IPS DF 6.9 (cell line): ENCODE measurements at regions not wholly inside any gene's neighbourhood (a gene's known extent, or its start where the extent isn't known, plus 50 kb on each side); places are given as distances from the start of the nearest gene placed in this dataset.

ENCODE experiments used
- DNase-seq: peaks from one replicate; pipeline ENCODE4 v3.0.0-alpha.2; 2013; ENCODE audit warnings: low read depth, low spot score
- H3K27ac ChIP-seq: one replicate; pipeline ENCODE4 v1.5.1; 2013; ENCODE audit warnings: low read length, control low read depth
- H3K27me3 ChIP-seq: 2 replicates; pipeline ENCODE4 v1.6.1; 2013; ENCODE audit warnings: mild to moderate bottlenecking, low read length; ENCODE audit not compliant: control insufficient read depth, insufficient read depth
- H3K36me3 ChIP-seq: 2 replicates; pipeline ENCODE4 v1.6.1; 2013; ENCODE audit warnings: low read length; ENCODE audit not compliant: control insufficient read depth, insufficient read depth
- H3K4me1 ChIP-seq: 2 replicates; pipeline ENCODE4 v1.6.1; 2013; ENCODE audit warnings: low read length; ENCODE audit not compliant: control insufficient read depth, insufficient read depth
- H3K4me3 ChIP-seq: 2 replicates; pipeline ENCODE4 v1.5.1; 2013; ENCODE audit warnings: mild to moderate bottlenecking, low read length
- H3K9me3 ChIP-seq: 2 replicates; pipeline ENCODE4 v1.6.1; 2013; ENCODE audit warnings: low read length, inconsistent platforms; ENCODE audit not compliant: control insufficient read depth, insufficient read depth
- WGBS: extraction: QIAGEN DNeasy Blood & Tissue Kit; methylation state at CpG from one replicate; pipeline ENCODE4 v1.1.7; 2013; ENCODE audit warnings: mixed read lengths, missing lambda C conversion rate; ENCODE audit not compliant: insufficient read length, insufficient coverage; 5-methylcytosine and 5-hydroxymethylcytosine counted together

DNA sequence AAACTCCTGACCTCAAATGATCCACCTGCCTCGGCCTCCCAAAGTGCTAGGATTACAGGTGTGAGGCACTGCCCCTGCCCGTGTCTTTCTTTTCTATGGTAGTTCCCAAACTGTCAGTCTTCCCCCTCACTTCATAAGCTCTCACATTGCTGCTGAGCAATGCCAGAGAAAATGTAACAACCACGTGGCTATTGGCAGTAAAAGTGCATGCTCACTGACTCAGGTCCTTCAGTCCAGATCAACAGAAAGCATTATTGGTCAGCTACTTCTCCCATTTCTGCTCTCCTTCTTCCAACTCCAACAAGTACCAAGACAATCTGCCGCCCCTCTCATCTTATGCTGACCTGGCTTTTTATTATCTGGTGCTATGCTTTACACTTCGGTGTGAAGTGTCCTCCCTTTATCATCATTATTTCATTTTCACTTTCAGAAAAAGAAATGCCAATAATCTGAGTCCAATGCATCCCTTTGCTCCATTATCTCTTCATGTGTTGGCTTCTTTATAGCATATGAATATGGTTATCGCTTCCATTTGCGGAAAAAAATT is 133.8 kb upstream of the UGT8 start:
- H3K27me3 ChIP-seq = no peaks in the 10 kb centered on the region
- no peak overlapping the region for H3K4me3 ChIP-seq
- H3K27ac ChIP-seq = no peak overlapping the region
- no peaks in the 10 kb centered on the region for H3K36me3 ChIP-seq
- WGBS = no CpG with 5 or more reads among the region's 7 CpGs
- no peaks in the 10 kb centered on the region for H3K4me1 ChIP-seq
- no peak for DNase-seq
- H3K9me3 ChIP-seq = no peaks in the 10 kb centered on the region

DNA sequence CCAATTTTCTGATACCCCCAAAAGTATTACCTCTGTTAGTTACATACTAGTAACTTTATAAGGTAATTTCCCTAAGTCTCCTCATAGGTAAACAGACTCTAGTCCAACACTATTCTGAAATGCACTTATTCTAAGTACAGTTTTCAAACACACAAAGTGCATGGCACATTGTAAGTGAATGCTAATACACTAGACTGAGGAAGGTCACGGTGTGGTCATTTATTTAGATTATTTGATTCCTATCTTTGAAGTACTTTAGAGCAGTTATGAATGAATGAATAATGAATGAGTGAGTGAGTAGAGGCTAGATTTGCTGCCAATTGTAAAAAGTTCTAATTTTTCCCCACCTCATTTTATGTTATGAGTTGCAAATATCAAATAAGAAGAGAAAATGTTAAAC is 132.8 kb upstream of the UGT8 start:
- H3K4me1 ChIP-seq = no peaks in the 10 kb centered on the region
- no peaks in the 10 kb centered on the region for H3K27me3 ChIP-seq
- no peaks in the 10 kb centered on the region for H3K36me3 ChIP-seq
- no peak for DNase-seq
- no peak overlapping the region for H3K4me3 ChIP-seq
- WGBS = no CpG with 5 or more reads among the region's 1 CpG
- no peaks in the 10 kb centered on the region for H3K9me3 ChIP-seq
- H3K27ac ChIP-seq = no peak overlapping the region

DNA sequence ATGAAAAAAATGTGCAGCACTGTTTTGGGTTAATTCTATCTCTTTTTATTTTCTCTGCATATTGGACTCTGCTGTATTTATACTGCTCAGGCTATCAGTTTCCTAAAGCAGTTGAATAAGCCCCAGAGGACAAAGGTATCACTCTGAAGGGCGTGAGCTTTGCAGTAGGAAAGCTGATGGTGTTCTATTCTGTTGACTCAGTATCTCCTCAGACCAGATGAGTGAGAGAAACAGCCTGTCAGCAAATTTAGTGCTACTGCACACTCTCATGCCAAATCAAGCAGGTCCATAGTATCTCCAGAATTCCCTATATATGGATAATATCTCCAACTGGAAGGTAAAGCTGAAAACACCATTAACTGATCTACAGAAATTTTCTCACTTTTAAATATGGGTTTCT is 132.3 kb upstream of the UGT8 start:
- Histone ChIP-seq H3K27ac (no peak overlapping the region), H3K36me3 (no peaks in the 10 kb centered on the region), H3K27me3 (no peaks in the 10 kb centered on the region), H3K9me3 (no peaks in the 10 kb centered on the region), H3K4me3 (no peak overlapping the region), H3K4me1 (no peaks in the 10 kb centered on the region)
- DNase-seq = no peak
- no CpG with 5 or more reads among the region's 1 CpG for WGBS

DNA sequence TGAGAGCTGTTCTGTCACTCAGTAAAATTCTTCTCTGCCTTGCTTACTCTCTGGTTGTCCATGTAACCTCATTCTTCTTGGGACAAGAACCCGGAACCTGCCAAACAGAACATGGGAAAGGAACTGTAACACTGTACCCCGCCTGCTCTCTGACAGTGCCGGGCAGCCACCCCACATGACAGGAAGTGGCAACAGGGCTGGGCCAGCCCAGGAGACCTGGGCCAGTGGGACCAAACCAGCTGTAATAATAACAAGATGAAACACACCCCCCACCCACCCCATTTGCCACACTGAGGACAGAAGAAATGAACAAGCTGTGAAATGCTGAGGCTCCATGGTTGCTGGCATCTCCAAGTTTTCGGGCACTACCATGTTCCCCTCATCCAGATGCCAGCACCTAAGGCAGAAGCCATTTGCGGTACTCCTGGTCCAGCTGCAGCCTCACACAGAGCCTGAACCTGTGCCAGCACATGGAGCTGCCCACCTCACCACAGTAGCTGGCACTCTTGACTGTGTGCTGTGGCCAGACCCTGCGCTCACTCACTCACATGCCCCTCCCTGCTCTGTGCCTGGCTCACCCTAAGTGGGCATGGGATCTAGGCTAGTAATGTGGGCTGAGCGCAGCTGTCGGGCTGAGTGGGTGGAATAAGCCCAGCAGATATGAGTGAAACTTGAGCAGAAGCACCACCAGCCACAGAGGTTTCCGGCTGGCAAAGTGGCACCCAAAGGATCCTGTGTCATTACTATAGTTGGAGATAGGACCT is 126.2 kb upstream of the UGT8 start:
- no peaks in the 10 kb centered on the region for H3K9me3 ChIP-seq
- H3K27ac ChIP-seq = no peak overlapping the region
- H3K27me3 ChIP-seq = no peaks in the 10 kb centered on the region
- H3K4me3 ChIP-seq = no peak overlapping the region
- WGBS = no CpG with 5 or more reads among the region's 9 CpGs
- H3K4me1 ChIP-seq = no peaks in the 10 kb centered on the region
- no peak for DNase-seq
- H3K36me3 ChIP-seq = no peaks in the 10 kb centered on the region

DNA sequence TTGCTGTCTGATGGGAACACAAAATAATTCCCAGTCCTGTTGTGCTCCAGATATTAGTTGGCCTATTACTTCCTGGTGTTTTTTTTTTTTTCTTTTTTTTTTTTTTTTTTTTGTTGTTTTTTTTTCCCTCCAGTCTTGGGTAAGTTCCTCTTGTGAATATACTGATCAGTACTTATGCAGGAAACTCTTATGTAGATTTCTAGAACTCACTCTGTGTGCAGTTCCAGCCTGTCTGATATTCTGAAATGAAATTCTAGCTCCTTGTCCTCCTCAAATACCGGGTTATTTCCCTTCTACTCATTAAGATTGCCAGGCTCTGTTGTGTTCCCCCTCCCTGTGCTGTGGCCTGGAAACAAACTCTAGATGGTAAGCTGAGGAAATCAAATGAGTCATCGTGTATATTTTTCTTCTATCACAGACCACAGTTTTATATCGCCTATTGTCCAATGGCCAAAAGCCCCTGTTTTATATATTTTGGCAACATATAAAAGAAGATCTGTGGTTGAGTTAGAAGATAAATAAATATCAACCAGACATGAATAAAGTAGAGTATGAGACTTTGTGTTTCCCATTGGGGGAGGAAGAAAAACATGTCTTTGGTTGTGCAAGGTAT is 124.3 kb upstream of the UGT8 start:
- no peak for DNase-seq
- Histone ChIP-seq H3K36me3 (no peaks in the 10 kb centered on the region), H3K27me3 (no peaks in the 10 kb centered on the region), H3K4me3 (no peak overlapping the region), H3K27ac (no peak overlapping the region), H3K9me3 (no peaks in the 10 kb centered on the region), H3K4me1 (no peaks in the 10 kb centered on the region)
- WGBS = no CpG with 5 or more reads among the region's 3 CpGs

DNA sequence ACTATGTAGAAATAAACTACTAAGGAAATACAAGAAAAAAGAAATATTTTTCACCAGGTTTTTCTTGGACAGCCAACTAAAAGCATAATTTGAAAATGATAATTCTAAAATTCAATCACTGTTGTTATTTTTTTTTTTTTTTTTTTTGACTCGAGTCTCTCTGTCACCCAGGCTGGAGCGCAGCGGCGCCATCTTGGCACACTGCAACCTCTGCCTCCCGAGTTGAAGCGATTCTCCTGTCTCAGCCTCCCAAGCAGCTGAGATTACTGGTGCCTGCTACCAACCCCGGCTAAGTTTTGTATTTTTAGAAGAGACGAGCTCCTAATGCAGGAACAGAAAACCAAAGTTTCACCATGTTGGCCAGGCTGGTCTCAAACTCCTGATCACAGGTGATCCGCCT is 122.3 kb upstream of the UGT8 start:
- DNase-seq = no peak
- Histone ChIP-seq H3K27ac (no peak overlapping the region), H3K27me3 (no peaks in the 10 kb centered on the region), H3K4me1 (no peaks in the 10 kb centered on the region), H3K4me3 (no peak overlapping the region), H3K36me3 (no peaks in the 10 kb centered on the region), H3K9me3 (no peaks in the 10 kb centered on the region)
- no CpG with 5 or more reads among the region's 9 CpGs for WGBS

DNA sequence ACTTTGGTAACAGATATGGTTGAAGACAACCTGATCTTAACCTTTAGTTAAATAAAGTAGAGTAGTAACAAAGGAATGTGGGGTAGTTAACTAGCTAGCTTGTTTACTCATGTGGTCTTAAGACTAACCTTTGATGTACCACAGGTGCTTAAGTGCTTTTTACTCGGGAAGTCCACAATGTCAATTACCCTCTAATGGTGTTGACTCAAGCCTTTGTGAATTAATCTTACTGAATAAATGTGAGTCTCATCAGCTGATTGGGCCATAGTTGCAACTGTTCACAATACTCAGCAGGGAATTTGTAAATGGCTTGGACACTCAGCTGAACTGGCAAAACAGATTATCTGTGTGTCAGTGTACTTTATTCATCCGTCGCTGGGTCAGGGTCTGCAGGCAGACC is 119.0 kb upstream of the UGT8 start:
- no CpG with 5 or more reads among the region's 3 CpGs for WGBS
- Histone ChIP-seq H3K27me3 (no peaks in the 10 kb centered on the region), H3K4me3 (no peak overlapping the region), H3K4me1 (no peaks in the 10 kb centered on the region), H3K36me3 (no peaks in the 10 kb centered on the region), H3K27ac (no peak overlapping the region), H3K9me3 (no peaks in the 10 kb centered on the region)
- no peak for DNase-seq

DNA sequence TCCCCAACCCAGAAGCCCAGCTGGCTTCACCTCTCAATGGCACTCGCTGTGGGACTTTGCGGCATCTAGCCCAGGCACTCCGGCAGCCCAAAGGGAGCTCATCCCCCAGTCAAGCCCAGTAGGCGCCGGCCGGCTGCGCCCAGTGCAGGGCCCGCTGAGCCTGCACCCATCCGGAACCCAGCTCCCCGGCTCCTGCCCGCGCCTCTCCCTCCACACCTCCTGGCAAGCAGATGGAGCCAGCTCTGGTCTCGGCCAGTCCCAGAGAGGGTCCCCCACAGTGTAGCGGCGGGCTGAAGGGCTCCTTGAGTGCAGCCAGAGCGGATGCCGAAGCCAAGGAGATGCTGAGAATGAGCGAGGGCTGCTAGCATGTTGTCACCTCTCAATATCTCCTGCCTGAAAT is 116.8 kb upstream of the UGT8 start:
- Histone ChIP-seq H3K9me3 (no peaks in the 10 kb centered on the region), H3K27me3 (no peaks in the 10 kb centered on the region), H3K4me3 (no peak overlapping the region), H3K27ac (no peak overlapping the region), H3K4me1 (no peaks in the 10 kb centered on the region), H3K36me3 (no peaks in the 10 kb centered on the region)
- no peak for DNase-seq
- WGBS = no CpG with 5 or more reads among the region's 18 CpGs

DNA sequence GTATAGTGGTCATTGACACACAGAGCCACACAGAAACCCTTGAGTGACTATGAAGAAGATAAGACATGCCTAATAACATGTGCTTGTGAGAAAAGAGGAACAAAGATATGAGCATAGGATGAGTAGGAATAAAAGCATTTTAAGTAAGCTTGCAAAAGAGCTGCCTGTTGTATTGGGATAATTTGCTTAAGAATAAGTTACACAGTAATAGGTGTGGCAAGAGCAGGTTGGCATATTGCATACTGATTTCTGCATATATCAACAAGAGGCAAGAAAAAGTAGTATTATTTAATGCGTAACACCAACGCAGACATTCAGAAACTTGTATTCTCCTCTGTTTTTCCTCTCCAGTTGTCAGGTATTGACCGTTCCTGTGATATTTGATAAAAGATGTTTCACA is 111.5 kb upstream of the UGT8 start:
- Histone ChIP-seq H3K27ac (no peak overlapping the region), H3K27me3 (no peaks in the 10 kb centered on the region)
- no CpG with 5 or more reads among the region's 3 CpGs for WGBS

DNA sequence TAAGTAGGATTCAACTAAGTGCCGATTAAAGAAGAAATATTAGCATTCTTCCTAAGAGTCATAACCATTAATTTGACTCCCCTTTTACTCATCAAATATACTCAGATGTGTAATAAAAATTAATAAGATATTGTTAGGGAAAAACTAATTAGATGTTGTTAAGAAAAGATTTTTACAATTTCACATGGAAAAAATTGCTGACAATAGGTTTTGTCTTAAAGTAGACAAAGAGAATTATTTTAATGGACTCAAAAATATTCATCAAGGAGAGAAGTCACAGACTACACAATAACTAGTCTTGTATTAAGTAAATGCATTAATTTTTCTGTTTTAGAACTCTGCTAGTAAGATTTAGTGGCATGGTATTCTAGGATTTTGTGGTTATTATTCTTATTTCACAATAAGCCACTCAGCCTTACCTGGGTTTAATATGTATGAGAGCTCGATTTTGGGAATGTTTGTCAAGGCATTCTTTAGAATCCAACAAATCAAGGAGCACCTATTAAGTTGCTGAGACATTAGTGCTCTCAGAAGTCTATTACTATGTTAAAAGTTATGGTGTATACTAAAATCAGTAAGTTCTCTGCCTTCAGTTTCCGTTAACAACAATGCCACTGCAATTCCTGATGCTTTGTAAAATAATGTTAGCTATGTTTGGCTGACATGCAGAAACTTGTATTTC is 110.2 kb upstream of the UGT8 start:
- Histone ChIP-seq H3K9me3 (no peaks in the 10 kb centered on the region), H3K36me3 (no peaks in the 10 kb centered on the region), H3K27me3 (no peaks in the 10 kb centered on the region), H3K4me3 (no peak overlapping the region), H3K4me1 (no peaks in the 10 kb centered on the region), H3K27ac (no peak overlapping the region)
- DNase-seq = no peak
- WGBS = no CpG with 5 or more reads among the region's 3 CpGs

More for the DNA sequence above, 111.5 kb upstream of the UGT8 start:
- Histone ChIP-seq H3K36me3 (no peaks in the 10 kb centered on the region), H3K9me3 (no peaks in the 10 kb centered on the region), H3K4me3 (no peak overlapping the region), H3K4me1 (no peaks in the 10 kb centered on the region)
- DNase-seq = no peak
